Keratinocyte (primary cell): ENCODE measurements at regions not wholly inside any gene's neighbourhood (a gene's known extent, or its start where the extent isn't known, plus 50 kb on each side); places are given as distances from the start of the nearest gene placed in this dataset.

Source experiments
- DNase-seq: peaks from one replicate; pipeline ENCODE4 v3.0.0-alpha.2; 2011; ENCODE audit warnings: low read depth, missing footprints, low spot score
- FAIRE-seq: peaks from 2 replicates; lab custom pipeline; 2011; peaks lifted over from hg19 to GRCh38; lab: Jason Lieb, UNC
- H2AFZ ChIP-seq: 2 replicates; pipeline ENCODE4 v1.6.0; 2012; ENCODE audit warnings: low read length, control low read depth, inconsistent platforms; ENCODE audit not compliant: control insufficient read depth
- H3K27ac ChIP-seq: 2 replicates; pipeline ENCODE4 v1.5.1; 2011; ENCODE audit warnings: low read length; ENCODE audit not compliant: control insufficient read depth, insufficient read depth
- H3K27me3 ChIP-seq: 3 replicates; pipeline ENCODE4 v1.6.0; 2011; ENCODE audit warnings: low read length; ENCODE audit not compliant: control insufficient read depth, insufficient read depth; ENCODE audit errors: extremely low read depth
- H3K36me3 ChIP-seq, 2 experiments: 2 replicates in 1 of 2; 3 replicates in 1 of 2; pipeline ENCODE4 v1.5.1; 2011; ENCODE audit warnings: low read length in 2 of 2, mild to moderate bottlenecking in 1 of 2; ENCODE audit not compliant: control insufficient read depth in 2 of 2, insufficient read depth in 2 of 2; ENCODE audit errors: extremely low read depth in 1 of 2
- H3K4me1 ChIP-seq: 3 replicates; pipeline ENCODE4 v1.5.1; 2011; ENCODE audit warnings: low read length; ENCODE audit not compliant: control insufficient read depth, insufficient read depth; ENCODE audit errors: extremely low read depth
- H3K4me2 ChIP-seq: 3 replicates; pipeline ENCODE4 v1.6.0; 2011; ENCODE audit warnings: low read depth, low read length; ENCODE audit not compliant: control insufficient read depth, insufficient read depth; ENCODE audit errors: extremely low read depth
- H3K4me3 ChIP-seq, 3 experiments: fragments of 200-600 bp in 1 of 3; sonication (generic) in 1 of 3; 2 replicates in 2 of 3; 3 replicates in 1 of 3; pipeline ENCODE4 v1.5.1; 2011 to 2016; ENCODE audit warnings: low read length in 3 of 3, mild to moderate bottlenecking in 3 of 3, control low read depth in 2 of 3, inconsistent platforms in 1 of 3, low read depth in 1 of 3, mixed read lengths in 1 of 3, mixed run types in 1 of 3, moderate library complexity in 1 of 3; ENCODE audit not compliant: control insufficient read depth in 2 of 3, insufficient read depth in 2 of 3; ENCODE audit errors: extremely low read depth in 1 of 3
- H3K79me2 ChIP-seq: 2 replicates; pipeline ENCODE4 v1.6.0; 2012; ENCODE audit warnings: low read length; ENCODE audit not compliant: control insufficient read depth, insufficient read depth
- H3K9ac ChIP-seq: 3 replicates; pipeline ENCODE4 v1.6.0; 2011; ENCODE audit warnings: low read length; ENCODE audit not compliant: control insufficient read depth, insufficient read depth; ENCODE audit errors: extremely low read depth
- H3K9me1 ChIP-seq: 3 replicates; pipeline ENCODE4 v1.6.0; 2011; ENCODE audit warnings: low read length; ENCODE audit not compliant: control insufficient read depth, insufficient read depth; ENCODE audit errors: extremely low read depth
- H3K9me3 ChIP-seq: 2 replicates; pipeline ENCODE4 v1.5.1; 2012; ENCODE audit warnings: low read depth, low read length; ENCODE audit not compliant: control insufficient read depth
- H4K20me1 ChIP-seq: 3 replicates; pipeline ENCODE4 v1.6.0; 2011; ENCODE audit warnings: low read length; ENCODE audit not compliant: control insufficient read depth, insufficient read depth; ENCODE audit errors: extremely low read depth
- CTCF ChIP-seq, 3 experiments: IDR thresholded peaks in 1 of 3; conservative IDR thresholded peaks in 1 of 3; optimal IDR thresholded peaks in 1 of 3; 2 replicates in 2 of 3; 3 replicates in 1 of 3; pipeline versions ENCODE3 to v1.5.1; 2011; ENCODE audit warnings: low read length in 3 of 3, mild to moderate bottlenecking in 3 of 3, moderate library complexity in 2 of 3, control low read depth in 1 of 3, inconsistent platforms in 1 of 3; ENCODE audit not compliant: insufficient read depth in 2 of 3; ENCODE audit errors: extremely low read depth in 1 of 3
- EZH2 ChIP-seq: IDR thresholded peaks from one replicate; pipeline ENCODE4 v1.6.1; 2012; ENCODE audit warnings: inconsistent platforms, mild to moderate bottlenecking, low read length, moderate library complexity
- dilution Hi-C: fragments of 300-500 bp; cut with MboI; formaldehyde crosslinking; loops from one replicate; pipeline ENCODE4 v1.7.0; 2020; ENCODE audit warnings: low sequenced_read_pairs; ENCODE audit not compliant: extremely low pct_ligation_motif_present

GRCh38 chr6:134442073-134442472 lies 124.2 kb upstream of the SGK1 start:
- no peak overlapping the region for H3K9ac ChIP-seq
- DNase-seq: no peak
- H3K27me3 ChIP-seq: no peaks in the 10 kb centered on the region
- H3K79me2 ChIP-seq: no peaks in the 10 kb centered on the region
- TF ChIP-seq EZH2 (no peak), CTCF (optimal IDR thresholded peaks at IDR 0.05 in 1 of 3, IDR thresholded peaks at IDR 0.05 in 1 of 3, conservative IDR thresholded peaks at IDR 0.05 in 1 of 3; ENCODE audit: extremely low read depth in 1 of 3, insufficient read depth in 2 of 3, low read length in 3 of 3) (no peak)
- no peak overlapping the region for H3K4me3 ChIP-seq
- no peaks in the 10 kb centered on the region for H3K9me1 ChIP-seq
- no peak for FAIRE-seq
- dilution Hi-C loops: no loop called here
- no peaks in the 10 kb centered on the region for H4K20me1 ChIP-seq
- H3K4me1 ChIP-seq: peaks cover 18% of the 10 kb centered on the region
- no peak overlapping the region for H3K4me2 ChIP-seq
- no peaks in the 10 kb centered on the region for H3K36me3 ChIP-seq
- no peak overlapping the region for H2AFZ ChIP-seq
- no peak overlapping the region for H3K27ac ChIP-seq
- no peaks in the 10 kb centered on the region for H3K9me3 ChIP-seq

GRCh38 chr6:134438837-134439236 lies 120.9 kb upstream of the SGK1 start:
- Histone ChIP-seq H3K9me1 (no peaks in the 10 kb centered on the region), H3K9me3 (no peaks in the 10 kb centered on the region), H3K27ac (no peak overlapping the region), H2AFZ (no peak overlapping the region), H3K27me3 (no peaks in the 10 kb centered on the region), H3K36me3 (no peaks in the 10 kb centered on the region), H4K20me1 (no peaks in the 10 kb centered on the region), H3K4me2 (no peak overlapping the region), H3K9ac (no peak overlapping the region), H3K4me1 (peaks cover 26% of the 10 kb centered on the region), H3K4me3 (no peak overlapping the region), H3K79me2 (no peaks in the 10 kb centered on the region)
- TF ChIP-seq EZH2 (no peak), CTCF (optimal IDR thresholded peaks at IDR 0.05 in 1 of 3, IDR thresholded peaks at IDR 0.05 in 1 of 3, conservative IDR thresholded peaks at IDR 0.05 in 1 of 3; ENCODE audit: extremely low read depth in 1 of 3, insufficient read depth in 2 of 3, low read length in 3 of 3) (no peak)
- FAIRE-seq: no peak
- DNase-seq: no peak
- dilution Hi-C loops: no loop called here
